Vagina (tissue), 2 donors: ENCODE measurements at regions not wholly inside any gene's neighbourhood (a gene's known extent, or its start where the extent isn't known, plus 50 kb on each side); places are given as distances from the start of the nearest gene placed in this dataset.

Experiments
- POLR2A ChIP-seq, 2 donors: fragments of 450-650 bp; IDR thresholded peaks; one replicate each; pipeline ENCODE4 v1.6.1; 2017; ENCODE audit warnings: antibody characterized with exemption in 2 of 2, mild to moderate bottlenecking in 2 of 2, moderate library complexity in 2 of 2
- POLR2AphosphoS5 ChIP-seq, 2 donors: sonication (generic); formaldehyde crosslinking; IDR thresholded peaks; one replicate each; pipeline ENCODE4 v1.9.0; 2017; ENCODE audit warnings: antibody characterized with exemption in 2 of 2, mild to moderate bottlenecking in 2 of 2, low read depth in 1 of 2; ENCODE audit not compliant: insufficient read depth in 1 of 2
- TF ChIP-seq, protein P1 (sequence below), 3 experiments: fragments of 450-650 bp in 2 of 3; fragments of 200-600 bp in 1 of 3; sonication (generic) in 1 of 3; IDR thresholded peaks; one replicate each; pipeline ENCODE4 v1.5.1; 2017 to 2019; ENCODE audit warnings: antibody characterized with exemption in 3 of 3, mild to moderate bottlenecking in 2 of 3, moderate library complexity in 2 of 3

DNA sequence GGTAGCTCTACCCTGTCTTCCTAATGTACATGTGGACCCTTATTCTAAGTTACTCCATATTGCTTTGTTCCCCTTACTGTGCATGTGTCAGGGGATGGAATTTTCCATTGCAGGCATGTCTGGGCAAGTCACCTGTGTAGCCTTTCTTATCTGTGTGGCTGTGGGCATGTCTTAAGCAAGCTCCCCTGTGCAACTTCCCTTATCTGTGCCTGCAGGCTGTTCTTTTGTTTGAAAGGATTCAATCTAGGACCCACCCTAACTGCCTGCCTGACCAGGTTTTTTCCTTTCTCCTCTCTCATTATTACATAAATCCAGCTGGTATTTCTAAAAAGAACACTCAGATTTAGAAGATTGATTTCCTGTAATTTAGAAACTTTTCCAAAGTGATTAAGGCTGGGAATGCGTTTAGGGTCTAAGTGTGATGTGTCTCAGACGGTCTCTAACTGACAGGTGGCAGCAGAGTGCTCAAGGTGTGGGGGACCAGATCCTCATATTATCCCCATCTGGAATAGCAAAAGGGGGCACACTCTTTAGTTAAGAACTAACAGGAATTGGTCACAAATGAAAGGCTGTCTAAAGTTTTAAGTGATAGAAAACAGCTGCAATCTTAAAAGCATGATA is 198.9 kb upstream of the PPP1R2C start:
- TF ChIP-seq, protein P1, sequence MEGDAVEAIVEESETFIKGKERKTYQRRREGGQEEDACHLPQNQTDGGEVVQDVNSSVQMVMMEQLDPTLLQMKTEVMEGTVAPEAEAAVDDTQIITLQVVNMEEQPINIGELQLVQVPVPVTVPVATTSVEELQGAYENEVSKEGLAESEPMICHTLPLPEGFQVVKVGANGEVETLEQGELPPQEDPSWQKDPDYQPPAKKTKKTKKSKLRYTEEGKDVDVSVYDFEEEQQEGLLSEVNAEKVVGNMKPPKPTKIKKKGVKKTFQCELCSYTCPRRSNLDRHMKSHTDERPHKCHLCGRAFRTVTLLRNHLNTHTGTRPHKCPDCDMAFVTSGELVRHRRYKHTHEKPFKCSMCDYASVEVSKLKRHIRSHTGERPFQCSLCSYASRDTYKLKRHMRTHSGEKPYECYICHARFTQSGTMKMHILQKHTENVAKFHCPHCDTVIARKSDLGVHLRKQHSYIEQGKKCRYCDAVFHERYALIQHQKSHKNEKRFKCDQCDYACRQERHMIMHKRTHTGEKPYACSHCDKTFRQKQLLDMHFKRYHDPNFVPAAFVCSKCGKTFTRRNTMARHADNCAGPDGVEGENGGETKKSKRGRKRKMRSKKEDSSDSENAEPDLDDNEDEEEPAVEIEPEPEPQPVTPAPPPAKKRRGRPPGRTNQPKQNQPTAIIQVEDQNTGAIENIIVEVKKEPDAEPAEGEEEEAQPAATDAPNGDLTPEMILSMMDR (IDR thresholded peaks at IDR 0.05), result no peak
- TF ChIP-seq POLR2A (IDR thresholded peaks at IDR 0.05) (no peak), POLR2AphosphoS5 (IDR thresholded peaks at IDR 0.05; ENCODE audit: insufficient read depth in 1 of 2, low read depth in 1 of 2) (no peak)
